WTC11 (cell line): ENCODE measurements at regions not wholly inside any gene's neighbourhood (a gene's known extent, or its start where the extent isn't known, plus 50 kb on each side); places are given as distances from the start of the nearest gene placed in this dataset.

Experiments used
- ATAC-seq: fragments of 200-7000 bp; cut with Tn5 transposase; 2 replicates; pipeline ENCODE4 v1.10.0; 2021; ENCODE audit warnings: mild to moderate bottlenecking, moderate library complexity
- CTCF ChIA-PET: fragments of 300-600 bp; sonication (Branson Sonifier 250); formaldehyde crosslinking; loops from one replicate; lab custom pipeline; 2021; ENCODE audit warnings: antibody characterized with exemption; lab: Charles Lee
- POLR2A ChIA-PET: fragments of 350-600 bp; sonication (Branson Sonifier 250); formaldehyde crosslinking; loops from one replicate; lab custom pipeline; 2021; ENCODE audit warnings: antibody characterized with exemption; lab: Charles Lee
- DNase-seq: peaks from one replicate; pipeline ENCODE4 v3.0.0; 2021; ENCODE audit warnings: low spot score
- H3K27ac Mint-ChIP-seq: 2 replicates; pipeline ENCODE4 v1.8.0; 2021; ENCODE audit warnings: mixed read lengths
- H3K27me3 Mint-ChIP-seq: 2 replicates; pipeline ENCODE4 v1.8.0; 2021; ENCODE audit warnings: low read depth, mild to moderate bottlenecking, moderate library complexity, mixed read lengths
- H3K36me3 Mint-ChIP-seq: 2 replicates; pipeline ENCODE4 v1.8.0; 2021; ENCODE audit warnings: mixed read lengths
- H3K4me1 Mint-ChIP-seq: 2 replicates; pipeline ENCODE4 v1.8.0; 2022; ENCODE audit warnings: mixed read lengths
- H3K4me3 Mint-ChIP-seq: 2 replicates; pipeline ENCODE4 v1.8.0; 2021; ENCODE audit warnings: mild to moderate bottlenecking, moderate library complexity, mixed read lengths
- H3K9me3 Mint-ChIP-seq: 2 replicates; pipeline ENCODE4 v1.8.0; 2021; ENCODE audit warnings: mixed read lengths
- CBFB ChIP-seq: sonication (generic); formaldehyde crosslinking; IDR thresholded peaks from 2 replicates; pipeline ENCODE4 v1.8.1; 2022; ENCODE audit warnings: mild to moderate bottlenecking, low read depth, missing genetic modification reagents
- CREB1 ChIP-seq: sonication (generic); formaldehyde crosslinking; IDR thresholded peaks from 2 replicates; pipeline ENCODE4 v1.8.0; 2023; ENCODE audit warnings: mild to moderate bottlenecking, missing genetic modification reagents
- E2F5 ChIP-seq: sonication (generic); formaldehyde crosslinking; IDR thresholded peaks from 2 replicates; pipeline ENCODE4 v1.8.1; 2022; ENCODE audit warnings: mild to moderate bottlenecking, moderate library complexity, missing genetic modification reagents
- ESRRA ChIP-seq: sonication (generic); formaldehyde crosslinking; IDR thresholded peaks from 2 replicates; pipeline ENCODE4 v1.8.1; 2022; ENCODE audit warnings: mild to moderate bottlenecking, missing genetic modification reagents, borderline replicate concordance
- NR3C1 ChIP-seq: sonication (generic); formaldehyde crosslinking; conservative IDR thresholded peaks from 2 replicates; pipeline ENCODE4 v1.8.1; 2023; ENCODE audit warnings: low read depth, mild to moderate bottlenecking, missing genetic modification reagents
- OVOL2 ChIP-seq: fragments of 250-450 bp; sonication (Bioruptor Pico); IDR thresholded peaks from 2 replicates; pipeline ENCODE4 v1.9.0; 2021; ENCODE audit warnings: mild to moderate bottlenecking, borderline replicate concordance
- PRRX2 ChIP-seq: fragments of 250-450 bp; sonication (Bioruptor Pico); IDR thresholded peaks from 2 replicates; pipeline ENCODE4 v1.8.0; 2021; ENCODE audit warnings: mild to moderate bottlenecking
- RELA ChIP-seq: sonication (generic); formaldehyde crosslinking; IDR thresholded peaks from 2 replicates; pipeline ENCODE4 v1.8.1; 2022; ENCODE audit warnings: missing genetic modification reagents, mild to moderate bottlenecking, borderline replicate concordance
- ZBTB21 ChIP-seq: sonication (generic); formaldehyde crosslinking; IDR thresholded peaks from 2 replicates; pipeline ENCODE4 v1.8.1; 2023; ENCODE audit warnings: mild to moderate bottlenecking, missing genetic modification reagents, borderline replicate concordance
- ZMAT4 ChIP-seq: fragments of 250-450 bp; sonication (Bioruptor Pico); IDR thresholded peaks from 2 replicates; pipeline ENCODE4 v1.9.0; 2021; ENCODE audit warnings: mild to moderate bottlenecking
- ZNF219 ChIP-seq: sonication (generic); formaldehyde crosslinking; IDR thresholded peaks from 2 replicates; pipeline ENCODE4 v1.8.0; 2023; ENCODE audit warnings: missing genetic modification reagents, mild to moderate bottlenecking, borderline replicate concordance
- TF ChIP-seq, protein P1 (sequence below): sonication (generic); formaldehyde crosslinking; IDR thresholded peaks from 2 replicates; pipeline ENCODE4 v1.8.0; 2022; ENCODE audit warnings: mild to moderate bottlenecking, missing genetic modification reagents
- TF ChIP-seq, protein P2 (sequence below): sonication (generic); formaldehyde crosslinking; conservative IDR thresholded peaks from 2 replicates; pipeline ENCODE4 v1.8.1; 2023; ENCODE audit warnings: mild to moderate bottlenecking, low read depth, missing genetic modification reagents, moderate library complexity
- TF ChIP-seq, protein P3 (sequence below): sonication (generic); formaldehyde crosslinking; IDR thresholded peaks from 2 replicates; pipeline ENCODE4 v1.8.0; 2022; ENCODE audit warnings: missing genetic modification reagents

GRCh38 chr18:78208461-78208860 lies 771.2 kb upstream of the SALL3 start (continued):
- no peak for TF ChIP-seq E2F5 (CRISPR knock-in tag)
- TF ChIP-seq, protein P1, sequence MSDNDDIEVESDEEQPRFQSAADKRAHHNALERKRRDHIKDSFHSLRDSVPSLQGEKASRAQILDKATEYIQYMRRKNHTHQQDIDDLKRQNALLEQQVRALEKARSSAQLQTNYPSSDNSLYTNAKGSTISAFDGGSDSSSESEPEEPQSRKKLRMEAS, result no peak
- TF ChIP-seq, protein P2, sequence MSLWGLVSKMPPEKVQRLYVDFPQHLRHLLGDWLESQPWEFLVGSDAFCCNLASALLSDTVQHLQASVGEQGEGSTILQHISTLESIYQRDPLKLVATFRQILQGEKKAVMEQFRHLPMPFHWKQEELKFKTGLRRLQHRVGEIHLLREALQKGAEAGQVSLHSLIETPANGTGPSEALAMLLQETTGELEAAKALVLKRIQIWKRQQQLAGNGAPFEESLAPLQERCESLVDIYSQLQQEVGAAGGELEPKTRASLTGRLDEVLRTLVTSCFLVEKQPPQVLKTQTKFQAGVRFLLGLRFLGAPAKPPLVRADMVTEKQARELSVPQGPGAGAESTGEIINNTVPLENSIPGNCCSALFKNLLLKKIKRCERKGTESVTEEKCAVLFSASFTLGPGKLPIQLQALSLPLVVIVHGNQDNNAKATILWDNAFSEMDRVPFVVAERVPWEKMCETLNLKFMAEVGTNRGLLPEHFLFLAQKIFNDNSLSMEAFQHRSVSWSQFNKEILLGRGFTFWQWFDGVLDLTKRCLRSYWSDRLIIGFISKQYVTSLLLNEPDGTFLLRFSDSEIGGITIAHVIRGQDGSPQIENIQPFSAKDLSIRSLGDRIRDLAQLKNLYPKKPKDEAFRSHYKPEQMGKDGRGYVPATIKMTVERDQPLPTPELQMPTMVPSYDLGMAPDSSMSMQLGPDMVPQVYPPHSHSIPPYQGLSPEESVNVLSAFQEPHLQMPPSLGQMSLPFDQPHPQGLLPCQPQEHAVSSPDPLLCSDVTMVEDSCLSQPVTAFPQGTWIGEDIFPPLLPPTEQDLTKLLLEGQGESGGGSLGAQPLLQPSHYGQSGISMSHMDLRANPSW (CRISPR knock-in tag), result no peak

DNA sequence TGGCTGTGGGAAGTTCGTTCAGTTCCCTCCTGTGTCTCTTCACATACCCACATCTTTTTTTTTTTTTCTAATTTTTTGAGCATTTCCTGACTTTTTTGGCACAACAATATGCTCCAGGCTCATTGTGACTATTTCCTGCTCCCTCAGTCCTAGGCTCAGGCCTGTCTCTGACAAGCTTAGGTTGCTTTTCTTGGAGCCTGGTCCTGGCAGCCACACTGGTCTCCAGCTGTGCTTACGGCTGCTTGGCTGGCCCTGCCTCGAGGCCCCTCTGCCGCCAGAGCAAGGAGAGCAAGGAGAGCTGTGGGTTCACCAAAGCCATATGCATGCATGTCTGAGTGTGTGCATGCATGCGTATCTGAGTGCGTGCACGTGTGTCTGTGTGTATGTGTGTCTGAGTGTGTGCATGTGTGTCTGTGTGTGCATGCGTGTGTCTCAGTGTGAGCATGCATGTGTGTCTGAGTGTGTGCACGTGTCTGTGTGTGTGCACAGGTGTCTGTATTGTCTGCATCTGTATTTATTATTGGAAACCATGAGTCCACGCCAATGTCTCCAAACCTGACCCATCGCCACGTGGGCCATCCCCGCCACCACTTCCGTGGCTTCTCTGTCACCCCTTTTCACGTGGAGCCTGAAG lies 766.1 kb upstream of the SALL3 start:
- DNase-seq, result no peak
- ATAC-seq, result no peak
- Mint-ChIP-seq H3K27ac (no peak overlapping the region), H3K4me1 (peaks cover 4% of the 10 kb centered on the region; the same call in 1 of the 2 replicates), H3K27me3 (peaks cover 4% of the 10 kb centered on the region; the same call in 1 of the 2 replicates), H3K4me3 (no peak overlapping the region), H3K9me3 (peaks cover 41% of the 10 kb centered on the region), H3K36me3 (peaks cover 32% of the 10 kb centered on the region)
- TF ChIP-seq ESRRA (CRISPR knock-in tag) (no peak), CREB1 (CRISPR knock-in tag) (no peak), ZBTB21 (CRISPR knock-in tag) (no peak), RELA (CRISPR knock-in tag) (no peak), OVOL2 (CRISPR knock-in tag) (no peak), ZMAT4 (no peak), ZNF219 (CRISPR knock-in tag) (no peak), NR3C1 (no peak), E2F5 (CRISPR knock-in tag) (no peak)
- TF ChIP-seq, protein P3, sequence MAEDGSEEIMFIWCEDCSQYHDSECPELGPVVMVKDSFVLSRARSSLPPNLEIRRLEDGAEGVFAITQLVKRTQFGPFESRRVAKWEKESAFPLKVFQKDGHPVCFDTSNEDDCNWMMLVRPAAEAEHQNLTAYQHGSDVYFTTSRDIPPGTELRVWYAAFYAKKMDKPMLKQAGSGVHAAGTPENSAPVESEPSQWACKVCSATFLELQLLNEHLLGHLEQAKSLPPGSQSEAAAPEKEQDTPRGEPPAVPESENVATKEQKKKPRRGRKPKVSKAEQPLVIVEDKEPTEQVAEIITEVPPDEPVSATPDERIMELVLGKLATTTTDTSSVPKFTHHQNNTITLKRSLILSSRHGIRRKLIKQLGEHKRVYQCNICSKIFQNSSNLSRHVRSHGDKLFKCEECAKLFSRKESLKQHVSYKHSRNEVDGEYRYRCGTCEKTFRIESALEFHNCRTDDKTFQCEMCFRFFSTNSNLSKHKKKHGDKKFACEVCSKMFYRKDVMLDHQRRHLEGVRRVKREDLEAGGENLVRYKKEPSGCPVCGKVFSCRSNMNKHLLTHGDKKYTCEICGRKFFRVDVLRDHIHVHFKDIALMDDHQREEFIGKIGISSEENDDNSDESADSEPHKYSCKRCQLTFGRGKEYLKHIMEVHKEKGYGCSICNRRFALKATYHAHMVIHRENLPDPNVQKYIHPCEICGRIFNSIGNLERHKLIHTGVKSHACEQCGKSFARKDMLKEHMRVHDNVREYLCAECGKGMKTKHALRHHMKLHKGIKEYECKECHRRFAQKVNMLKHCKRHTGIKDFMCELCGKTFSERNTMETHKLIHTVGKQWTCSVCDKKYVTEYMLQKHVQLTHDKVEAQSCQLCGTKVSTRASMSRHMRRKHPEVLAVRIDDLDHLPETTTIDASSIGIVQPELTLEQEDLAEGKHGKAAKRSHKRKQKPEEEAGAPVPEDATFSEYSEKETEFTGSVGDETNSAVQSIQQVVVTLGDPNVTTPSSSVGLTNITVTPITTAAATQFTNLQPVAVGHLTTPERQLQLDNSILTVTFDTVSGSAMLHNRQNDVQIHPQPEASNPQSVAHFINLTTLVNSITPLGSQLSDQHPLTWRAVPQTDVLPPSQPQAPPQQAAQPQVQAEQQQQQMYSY (CRISPR knock-in tag), result no peak
- CTCF ChIA-PET, result interaction anchor here (0.7 kb wide), 1 partner anchor 264 kb away, joined by 3 read pairs; no protein-coding TSS in a partner anchor
- POLR2A ChIA-PET, result no interaction called here

DNA sequence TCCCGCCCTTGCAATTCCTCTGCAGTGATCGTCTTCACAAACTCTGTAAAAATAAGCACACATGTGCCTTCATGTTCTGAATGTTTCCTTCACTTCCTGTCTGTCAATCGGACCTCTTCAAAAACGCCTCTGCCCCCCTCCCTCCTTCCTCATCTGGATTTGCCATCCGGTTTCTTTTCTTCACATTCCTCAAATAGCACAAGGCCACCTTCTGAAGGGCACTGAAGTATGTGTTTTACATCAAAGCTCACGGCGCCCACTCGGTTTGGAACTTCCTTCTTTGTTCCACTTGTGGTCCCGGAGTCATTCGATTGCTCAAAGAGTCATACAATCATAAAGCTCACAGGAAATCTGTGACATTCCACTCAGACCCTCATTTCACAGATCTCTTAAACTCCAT lies 758.1 kb upstream of the SALL3 start:
- Mint-ChIP-seq H3K4me1 (peaks cover 4% of the 10 kb centered on the region; the same call in 1 of the 2 replicates), H3K27ac (no peak overlapping the region), H3K9me3 (peaks cover 46% of the 10 kb centered on the region), H3K4me3 (no peak overlapping the region), H3K27me3 (no peaks in the 10 kb centered on the region), H3K36me3 (peaks cover 30% of the 10 kb centered on the region)
- no peak for ATAC-seq
- POLR2A ChIA-PET, result no interaction called here
- TF ChIP-seq RELA (CRISPR knock-in tag) (no peak), CBFB (CRISPR knock-in tag) (no peak), E2F5 (CRISPR knock-in tag) (no peak), PRRX2 (CRISPR knock-in tag) (no peak)
- no peak for DNase-seq
- CTCF ChIA-PET, result no interaction called here
